GM04504 (cell line): ENCODE measurements at regions not wholly inside any gene's neighbourhood (a gene's known extent, or its start where the extent isn't known, plus 50 kb on each side); places are given as distances from the start of the nearest gene placed in this dataset.

ENCODE experiments used
- DNase-seq: peaks from one replicate; pipeline ENCODE4 v3.0.0-alpha.2; 2012; ENCODE audit warnings: low read depth

- DNase-seq, result no peak
Measured at GRCh38 chr4:183563874-183564273, 59.0 kb downstream of the ING2 start.

- DNase-seq, result no peak
Measured at GRCh38 chr4:183571350-183571941, 66.6 kb downstream of the ING2 start.

- no peak for DNase-seq
Measured at GRCh38 chr4:183576701-183577404, 72.0 kb downstream of the ING2 start.

GRCh38 chr4:183580370-183580769 is 75.5 kb downstream of the ING2 start:
- no peak for DNase-seq

- no peak for DNase-seq
Measured at GRCh38 chr4:183580849-183581248, 76.0 kb downstream of the ING2 start.

GRCh38 chr4:183586824-183587223 is 72.2 kb downstream of the RWDD4 start:
- no peak for DNase-seq

- DNase-seq, result peak; percentile 59
Measured at GRCh38 chr4:183588169-183588675, 70.8 kb downstream of the RWDD4 start.

- DNase-seq, result no peak
Measured at GRCh38 chr4:183588691-183589090, 70.3 kb downstream of the RWDD4 start.

- DNase-seq, result no peak
Measured at GRCh38 chr4:183589461-183590099, 69.4 kb downstream of the RWDD4 start.
